GM13976 (cell line): ENCODE measurements at regions not wholly inside any gene's neighbourhood (a gene's known extent, or its start where the extent isn't known, plus 50 kb on each side); places are given as distances from the start of the nearest gene placed in this dataset.
"Not testable (repeated sequence)": the region's sequence is repeated elsewhere in the genome, so short reads cannot be mapped to it uniquely, and the experiment has no call there.

Experiments used
- DNase-seq: peaks from one replicate; pipeline ENCODE4 v3.0.0; 2012; ENCODE audit warnings: low spot score
- in situ Hi-C: fragments of 300-500 bp; cut with MboI; formaldehyde crosslinking; loops from one replicate; pipeline ENCODE4 v1.12.0; 2022; ENCODE audit warnings: low sequenced_read_pairs, mixed read lengths, inconsistent platforms; ENCODE audit not compliant: unreplicated experiment
- TF ChIP-seq, protein P1 (sequence below): IDR thresholded peaks from 2 replicates; pipeline ENCODE4 v1.5.1; 2012; ENCODE audit warnings: borderline replicate concordance, mild to moderate bottlenecking; ENCODE audit not compliant: insufficient read depth; ENCODE audit errors: extremely low read depth, missing control alignments, control extremely low read depth

DNA sequence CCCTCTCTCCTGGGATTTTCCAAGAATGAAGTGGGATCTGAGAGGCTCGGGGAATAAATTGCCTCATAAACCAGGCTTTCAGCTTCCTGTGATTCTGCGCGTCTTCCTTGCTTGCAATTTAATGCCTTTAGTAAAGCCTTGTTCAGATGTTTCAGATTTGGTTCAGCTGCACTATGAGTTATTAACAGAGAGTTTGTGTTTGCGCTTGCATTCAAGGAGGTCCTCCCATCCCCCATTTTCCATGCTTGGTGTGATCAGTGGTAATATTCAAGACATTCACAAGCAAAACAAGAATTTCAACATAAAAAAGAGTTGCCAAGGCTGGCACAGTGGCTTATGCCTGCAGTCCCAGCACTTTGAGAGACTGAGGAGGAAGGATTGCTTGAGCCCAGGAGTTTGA lies 1068.9 kb downstream of the TYW1 start:
- no peak for DNase-seq
- TF ChIP-seq, protein P1, sequence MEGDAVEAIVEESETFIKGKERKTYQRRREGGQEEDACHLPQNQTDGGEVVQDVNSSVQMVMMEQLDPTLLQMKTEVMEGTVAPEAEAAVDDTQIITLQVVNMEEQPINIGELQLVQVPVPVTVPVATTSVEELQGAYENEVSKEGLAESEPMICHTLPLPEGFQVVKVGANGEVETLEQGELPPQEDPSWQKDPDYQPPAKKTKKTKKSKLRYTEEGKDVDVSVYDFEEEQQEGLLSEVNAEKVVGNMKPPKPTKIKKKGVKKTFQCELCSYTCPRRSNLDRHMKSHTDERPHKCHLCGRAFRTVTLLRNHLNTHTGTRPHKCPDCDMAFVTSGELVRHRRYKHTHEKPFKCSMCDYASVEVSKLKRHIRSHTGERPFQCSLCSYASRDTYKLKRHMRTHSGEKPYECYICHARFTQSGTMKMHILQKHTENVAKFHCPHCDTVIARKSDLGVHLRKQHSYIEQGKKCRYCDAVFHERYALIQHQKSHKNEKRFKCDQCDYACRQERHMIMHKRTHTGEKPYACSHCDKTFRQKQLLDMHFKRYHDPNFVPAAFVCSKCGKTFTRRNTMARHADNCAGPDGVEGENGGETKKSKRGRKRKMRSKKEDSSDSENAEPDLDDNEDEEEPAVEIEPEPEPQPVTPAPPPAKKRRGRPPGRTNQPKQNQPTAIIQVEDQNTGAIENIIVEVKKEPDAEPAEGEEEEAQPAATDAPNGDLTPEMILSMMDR, result no peak
- in situ Hi-C loops, result no loop called here

DNA sequence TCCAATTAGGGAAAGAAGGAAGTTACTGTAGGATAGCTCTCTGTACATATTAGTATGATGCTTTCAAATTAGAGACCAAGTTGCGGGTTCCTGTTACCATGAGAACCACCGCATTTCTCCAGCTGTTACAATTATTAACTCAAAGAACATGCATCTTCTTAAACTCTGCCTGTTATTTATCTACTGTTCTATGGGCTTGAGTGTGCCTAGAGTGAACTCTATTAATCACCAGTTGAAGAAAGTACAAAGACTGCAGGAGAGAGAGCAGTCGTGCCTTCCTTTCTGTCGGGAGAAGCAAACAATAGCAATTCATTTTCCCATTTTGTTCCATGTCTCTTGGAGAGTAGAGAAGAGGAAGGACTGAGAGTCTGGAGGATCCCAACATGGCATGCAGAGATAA lies 1071.2 kb downstream of the TYW1 start:
- DNase-seq, result no peak
- in situ Hi-C loops, result no loop called here
- TF ChIP-seq, protein P1, result no peak

DNA sequence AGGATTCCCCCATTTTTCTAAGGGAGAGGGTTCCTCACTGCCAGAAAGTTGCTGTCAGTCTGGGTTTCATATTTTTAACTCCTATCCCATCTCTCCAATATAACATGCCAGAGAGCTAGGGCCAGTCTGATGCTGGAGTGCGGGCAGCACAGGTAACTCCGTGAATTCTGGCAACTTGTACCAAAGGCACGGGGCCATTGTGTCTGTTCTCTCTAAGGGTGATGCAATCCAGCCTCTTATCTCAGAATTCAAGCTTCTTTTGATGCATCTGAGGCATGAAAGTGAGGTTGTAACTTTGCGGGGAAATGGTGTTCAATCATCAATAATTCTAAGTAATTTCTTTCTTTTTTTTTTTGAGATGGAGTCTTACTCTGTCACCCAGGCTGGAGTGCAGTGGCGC lies 1074.4 kb downstream of the TYW1 start:
- in situ Hi-C loops, result no loop called here
- no peak for DNase-seq
- TF ChIP-seq, protein P1, result no peak

DNA sequence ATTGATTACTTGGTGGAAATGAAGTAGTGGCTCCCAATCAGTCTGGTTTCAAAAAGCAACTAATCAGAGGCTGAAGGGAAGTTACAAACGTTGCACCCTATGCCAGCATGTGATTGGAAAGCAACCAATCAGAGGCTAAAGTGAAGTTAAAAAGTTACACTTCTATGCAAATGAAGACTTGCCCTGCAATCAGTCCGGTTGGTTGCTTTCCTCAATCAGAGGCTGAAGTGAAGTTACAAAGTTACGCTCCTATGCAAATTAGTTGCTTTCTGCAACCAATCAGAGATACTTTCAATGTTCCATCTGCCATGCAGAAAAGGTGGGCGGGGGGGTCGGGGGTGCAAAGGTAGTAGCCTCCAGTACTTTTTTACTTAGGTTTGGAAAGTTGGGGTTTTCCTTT lies 1077.1 kb downstream of the TYW1 start:
- in situ Hi-C loops, result no loop called here
- no peak for DNase-seq

DNA sequence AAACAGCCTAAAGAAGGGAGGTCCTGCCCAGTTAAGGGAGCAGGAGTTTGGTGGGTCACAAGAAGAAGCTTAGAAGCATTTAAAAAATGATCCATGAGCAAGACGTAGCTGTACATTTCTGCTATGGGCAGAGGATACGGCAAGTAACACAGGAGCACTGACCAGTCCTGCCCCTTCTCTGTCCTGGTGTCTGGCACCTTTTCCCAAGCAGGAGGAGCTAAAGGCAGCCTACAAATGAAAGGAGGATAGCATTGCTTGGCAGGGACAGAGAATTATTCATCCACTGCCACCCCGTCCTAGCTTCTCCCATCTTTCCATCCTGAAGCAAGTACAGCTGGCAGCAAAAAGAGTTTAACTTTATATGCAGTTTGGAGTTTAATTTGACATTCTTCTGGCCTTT lies 1077.6 kb downstream of the TYW1 start:
- in situ Hi-C loops, result no loop called here
- TF ChIP-seq, protein P1, result no peak
- DNase-seq, result no peak

More for the DNA sequence above, 1077.1 kb downstream of the TYW1 start:
- TF ChIP-seq, protein P1, result no peak

DNA sequence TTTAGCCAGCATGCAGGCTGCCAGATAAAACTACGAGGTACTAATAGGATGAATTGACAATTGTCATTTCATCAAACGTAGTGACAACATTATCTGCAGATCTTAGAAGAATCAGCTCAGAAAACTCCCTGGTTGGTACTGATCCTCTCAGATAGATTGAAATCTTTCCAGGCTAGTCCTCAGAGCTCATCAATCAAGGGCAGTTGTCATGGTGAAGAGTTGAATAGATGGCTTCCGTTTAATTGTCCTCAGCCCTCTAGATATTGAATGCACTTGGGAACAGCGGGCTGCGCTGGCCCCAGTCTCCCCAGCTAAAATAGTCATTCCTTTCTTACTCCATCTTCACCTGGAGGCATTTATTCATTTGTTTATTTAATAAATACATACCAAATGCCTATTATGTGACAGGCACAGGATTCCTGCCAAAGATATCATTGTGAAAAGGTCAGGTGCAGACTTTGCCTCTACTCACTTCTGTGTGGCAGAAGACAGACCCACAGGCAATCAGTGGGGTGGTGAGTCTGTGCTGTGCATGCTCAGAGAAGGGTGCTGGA lies 1081.6 kb downstream of the TYW1 start:
- no peak for DNase-seq
- TF ChIP-seq, protein P1, result no peak
- in situ Hi-C loops, result no loop called here

DNA sequence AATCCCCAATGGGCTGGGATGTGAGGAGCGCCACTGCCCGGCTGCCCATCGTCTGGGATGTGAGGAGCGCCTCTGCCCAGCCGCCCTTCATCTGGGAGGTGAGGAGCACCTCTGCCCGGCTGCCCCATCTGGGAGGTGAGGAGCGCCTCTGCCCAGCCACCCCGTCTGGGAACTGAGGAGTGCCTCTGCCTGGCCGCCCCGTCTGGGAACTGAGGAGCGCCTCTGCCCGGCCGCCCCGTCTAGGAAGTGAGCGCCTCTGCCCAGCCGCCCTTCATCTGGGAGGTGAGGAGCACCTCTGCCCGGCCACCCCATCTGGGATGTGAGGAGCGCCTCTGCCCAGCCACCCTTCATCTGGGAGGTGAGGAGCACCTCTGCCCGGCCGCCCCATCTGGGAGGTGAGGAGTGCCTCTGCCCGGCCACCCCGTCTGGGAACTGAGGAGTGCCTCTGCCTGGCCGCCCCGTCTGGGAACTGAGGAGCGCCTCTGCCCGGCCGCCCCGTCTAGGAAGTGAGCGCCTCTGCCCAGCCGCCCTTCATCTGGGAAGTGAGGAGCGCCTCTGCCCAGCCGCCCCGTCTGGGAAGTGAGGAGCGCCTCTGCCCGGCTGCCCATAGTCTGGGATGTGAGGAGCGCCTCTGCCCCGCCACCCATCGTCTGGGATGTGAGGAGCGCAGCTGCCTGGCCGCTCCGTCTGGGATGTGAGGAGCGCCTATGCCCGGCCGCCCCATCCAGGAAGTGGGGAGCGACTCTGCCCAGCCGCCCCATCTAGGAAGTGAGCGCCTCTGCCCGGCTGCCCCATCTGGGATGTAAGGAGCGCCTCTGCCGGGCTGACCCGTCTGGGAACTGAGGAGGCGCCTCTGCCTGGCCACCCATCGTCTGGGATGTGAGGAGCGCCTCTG lies 1085.7 kb downstream of the TYW1 start:
- DNase-seq, in situ Hi-C loops: not testable (repeated sequence)

DNA sequence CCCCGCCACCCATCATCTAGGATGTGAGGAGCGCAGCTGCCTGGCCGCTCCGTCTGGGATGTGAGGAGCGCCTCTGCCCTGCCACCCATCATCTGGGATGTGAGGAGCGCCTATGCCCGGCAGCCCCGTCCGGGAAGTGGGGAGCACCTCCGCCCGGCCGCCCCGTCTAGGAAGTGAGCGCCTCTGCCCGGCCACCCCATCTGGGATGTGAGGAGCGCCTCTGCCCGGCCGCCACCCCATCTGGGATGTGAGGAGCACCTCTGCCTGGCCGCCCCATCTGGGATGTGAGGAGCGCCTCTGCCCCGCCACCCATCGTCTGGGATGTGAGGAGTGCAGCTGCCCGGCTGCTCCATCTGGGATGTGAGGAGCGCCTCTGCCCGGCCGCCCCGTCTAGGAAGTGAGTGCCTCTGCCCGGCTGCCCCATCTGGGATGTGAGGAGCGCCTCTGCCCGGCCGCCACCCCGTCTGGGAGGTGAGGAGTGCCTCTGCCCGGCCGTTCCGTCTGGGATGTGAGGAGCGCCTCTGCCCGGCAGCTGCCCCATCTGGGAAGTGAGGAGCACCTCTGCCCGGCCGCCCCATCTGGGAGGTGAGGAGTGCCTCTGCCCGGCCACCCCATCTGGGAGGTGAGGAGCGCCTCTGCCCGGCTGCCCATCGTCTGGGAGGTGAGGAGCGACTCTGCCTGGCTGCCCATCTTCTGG lies 1086.5 kb downstream of the TYW1 start:
- DNase-seq, in situ Hi-C loops: not testable (repeated sequence)
